ENCODE measurements at regions not wholly inside any gene's neighbourhood (a gene's known extent, or its start where the extent isn't known, plus 50 kb on each side); places are given as distances from the start of the nearest gene placed in this dataset.

DNA sequence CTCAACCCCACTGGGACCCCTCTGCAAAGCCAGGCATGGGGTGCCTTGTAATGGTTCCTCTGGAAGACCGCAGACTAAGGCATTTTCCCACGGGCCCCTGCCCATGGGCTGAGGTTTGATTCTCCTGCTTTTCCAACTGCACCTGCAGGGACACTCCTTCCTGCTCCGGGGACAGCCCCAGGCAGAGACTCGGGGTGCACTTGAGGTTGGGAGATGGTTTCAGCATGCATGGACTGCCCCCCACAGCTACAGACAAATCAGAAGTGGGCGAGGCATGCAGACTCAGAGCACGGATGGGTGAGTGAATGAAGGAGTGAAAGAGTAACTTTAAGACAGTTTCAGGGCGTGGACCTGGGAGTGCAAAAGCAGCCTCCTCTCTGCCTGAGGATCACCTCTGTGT is 87.9 kb upstream of the RPL38 start:
- H3K27ac ChIP-seq (ENCODE audit: low read depth, low read length) = no peak overlapping the region
- no peak overlapping the region for H3K56ac ChIP-seq (replicated peaks; ENCODE audit: insufficient read length, low read depth, low read length)
- H3K27me3 ChIP-seq (replicated peaks in 1 of 4; ENCODE audit: control insufficient read depth in 3 of 4, extremely low read depth in 1 of 4, insufficient read depth in 3 of 4, low read length in 3 of 4) = no peaks in the 10 kb centered on the region; a peak in 1 of 7 replicates
- no peak overlapping the region; the same call in 1 of the 2 replicates for H4K8ac ChIP-seq (ENCODE audit: extremely low read depth, insufficient read depth, low read length)
- H3K4ac ChIP-seq (replicated peaks; ENCODE audit: insufficient read length, low read depth, low read length) = no peak overlapping the region
- no peak overlapping the region for H4K91ac ChIP-seq (replicated peaks; ENCODE audit: insufficient read length, low read length)
- no peaks in the 10 kb centered on the region for H3K36me3 ChIP-seq (ENCODE audit: control insufficient read depth in 2 of 4, insufficient read depth in 4 of 4, low read length in 3 of 4)
- H3K4me2 ChIP-seq (ENCODE audit: insufficient read depth in 1 of 2, low read depth in 2 of 2, low read length in 2 of 2) = no peak overlapping the region; a peak in 1 of 4 replicates
- no peaks in the 10 kb centered on the region for H4K20me1 ChIP-seq (replicated peaks in 1 of 2; ENCODE audit: control insufficient read depth in 1 of 2, insufficient read depth in 2 of 2, low read length in 2 of 2)
- H3K23me2 ChIP-seq (ENCODE audit: low read depth, low read length) = no peaks in the 10 kb centered on the region
- ChIA-PET CTCF (ENCODE audit: partially characterized antibody) (interaction anchor here (1.2 to 7.7 kb wide), 9 partner anchors 26 to 126 kb away, joined by 3 to 36 read pairs (median 4); no protein-coding TSS in a partner anchor), POLR2A (ENCODE audit: partially characterized antibody) (no interaction called here)
- no peak for DNase-seq (ENCODE audit: low read depth in 1 of 2, low spot score in 2 of 2)
- H3K23ac ChIP-seq (ENCODE audit: insufficient read length) = no peak overlapping the region
- WGBS, 2 experiments (ENCODE audit: extremely low coverage in 1 of 2, insufficient coverage in 1 of 2, insufficient read length in 1 of 2, insufficient replicate concordance in 2 of 2, low coverage in 1 of 2, low lambda C conversion rate in 2 of 2, missing lambda C conversion rate in 1 of 2) = 87% methylated on average over 7 of the region's 7 CpGs; no CpG with 5 or more reads in 1 of the 2 experiments
- no peak overlapping the region for H3K9ac ChIP-seq (replicated peaks in 1 of 4; ENCODE audit: extremely low read depth in 1 of 4, low read depth in 3 of 4, low read length in 3 of 4)
- H3K79me1 ChIP-seq (ENCODE audit: low read depth, low read length) = no peaks in the 10 kb centered on the region
- H2BK5ac ChIP-seq (ENCODE audit: low read depth, low read length) = no peak overlapping the region
- no peak overlapping the region for H2BK120ac ChIP-seq (replicated peaks; ENCODE audit: low read depth, low read length)
- no peak overlapping the region for H4K5ac ChIP-seq (ENCODE audit: insufficient read length, low read depth, low read length)
- no peak overlapping the region for H3K14ac ChIP-seq (ENCODE audit: insufficient read length)
- no peaks in the 10 kb centered on the region for H3K79me2 ChIP-seq (ENCODE audit: control insufficient read depth in 1 of 2, insufficient read depth in 2 of 2, low read length in 2 of 2)
- no peak overlapping the region for H2AFZ ChIP-seq (ENCODE audit: low read length)
- no peak overlapping the region for H3K4me3 ChIP-seq (ENCODE audit: extremely low read depth in 1 of 4, insufficient read depth in 2 of 4, low read depth in 3 of 4, low read length in 4 of 4)
- H2BK15ac ChIP-seq (ENCODE audit: low read length) = no peak overlapping the region
- no peak for FAIRE-seq
- H3K4me1 ChIP-seq (replicated peaks in 1 of 4; ENCODE audit: control insufficient read depth in 3 of 4, insufficient read depth in 4 of 4, low read length in 3 of 4) = peaks cover 17 to 37% (median 29%) of the 10 kb centered on the region in 4 experiments
- TF ChIP-seq POLR2AphosphoS5 (IDR thresholded peaks at IDR 0.05; ENCODE audit: low read depth, low read length) (no peak), JUN (IDR thresholded peaks at IDR 0.05; ENCODE audit: low read depth, low read length) (no peak), MAFK (IDR thresholded peaks at IDR 0.05; ENCODE audit: low read depth, low read length) (no peak), KDM5A (IDR thresholded peaks at IDR 0.05; ENCODE audit: low read length) (no peak), BRCA1 (IDR thresholded peaks at IDR 0.05; ENCODE audit: low read depth, low read length) (no peak), SIN3A (conservative IDR thresholded peaks at IDR 0.05 in 1 of 2, IDR thresholded peaks at IDR 0.05 in 1 of 2; ENCODE audit: low read depth in 1 of 2, low read length in 2 of 2) (no peak), CBX8 (IDR thresholded peaks at IDR 0.05; ENCODE audit: borderline replicate concordance, low read depth, low read length) (no peak), TBP (IDR thresholded peaks at IDR 0.05; ENCODE audit: low read depth, low read length) (no peak), EP300 (IDR thresholded peaks at IDR 0.05; ENCODE audit: borderline replicate concordance in 1 of 2, low read depth in 2 of 2, low read length in 2 of 2) (no peak), RBBP5 (IDR thresholded peaks at IDR 0.05; ENCODE audit: borderline replicate concordance, low read depth, low read length) (no peak), GTF2F1 (IDR thresholded peaks at IDR 0.05; ENCODE audit: borderline replicate concordance, low read depth, low read length) (no peak), TCF12 (IDR thresholded peaks at IDR 0.05; ENCODE audit: low read depth, low read length) (no peak)
- H3K18ac ChIP-seq (ENCODE audit: extremely low read depth, low read length) = peak overlapping the region; percentile 26; the same call in 1 of the 2 replicates
- 0 out of 2 replicates have a peak overlapping the region, but pooled peaks have one; percentile 6 for H2BK20ac ChIP-seq (ENCODE audit: low read length)
- H2BK12ac ChIP-seq (ENCODE audit: low read depth, low read length) = no peak overlapping the region
- no peak overlapping the region for H2AK5ac ChIP-seq (ENCODE audit: low read depth, low read length)
- no peaks in the 10 kb centered on the region; a peak in 1 of 4 replicates for H3K9me3 ChIP-seq (ENCODE audit: insufficient read depth in 2 of 2, low read depth in 1 of 2, low read length in 1 of 2)
